H9 (cell line): ENCODE measurements at regions not wholly inside any gene's neighbourhood (a gene's known extent, or its start where the extent isn't known, plus 50 kb on each side); places are given as distances from the start of the nearest gene placed in this dataset.

ENCODE experiments used
- DNase-seq: peaks from one replicate; pipeline ENCODE4 v3.0.0-alpha.2; 2017
- H2AFZ ChIP-seq: one replicate; pipeline ENCODE4 v1.6.1; 2013; ENCODE audit warnings: mild to moderate bottlenecking, low read length, control low read depth, moderate library complexity
- H2AK5ac ChIP-seq: 2 replicates; pipeline ENCODE4 v1.6.1; 2013; ENCODE audit warnings: low read length, control low read depth, mixed read lengths; ENCODE audit not compliant: insufficient read length
- H2BK120ac ChIP-seq: one replicate; pipeline ENCODE4 v1.6.1; 2013; ENCODE audit warnings: low read depth, mild to moderate bottlenecking, low read length, control low read depth, inconsistent platforms; ENCODE audit not compliant: poor library complexity, severe bottlenecking
- H2BK12ac ChIP-seq: 2 replicates; pipeline ENCODE4 v1.6.1; 2013; ENCODE audit warnings: low read length, control low read depth, mixed read lengths, low read depth; ENCODE audit not compliant: insufficient read length
- H2BK15ac ChIP-seq: 2 replicates; pipeline ENCODE4 v1.6.1; 2013; ENCODE audit warnings: low read depth, low read length, control low read depth
- H2BK20ac ChIP-seq: one replicate; pipeline ENCODE4 v1.6.1; 2013; ENCODE audit warnings: low read depth, mild to moderate bottlenecking, low read length, control low read depth, inconsistent platforms; ENCODE audit not compliant: poor library complexity, severe bottlenecking
- H2BK5ac ChIP-seq: 2 replicates; pipeline ENCODE4 v1.6.1; 2013; ENCODE audit warnings: low read length, control low read depth, mixed read lengths; ENCODE audit not compliant: insufficient read length
- H3K14ac ChIP-seq: 2 replicates; pipeline ENCODE4 v1.6.1; 2013; ENCODE audit warnings: low read length, control low read depth; ENCODE audit not compliant: insufficient read depth
- H3K18ac ChIP-seq: 2 replicates; pipeline ENCODE4 v1.6.1; 2013; ENCODE audit warnings: low read depth, mild to moderate bottlenecking, mixed read lengths, low read length, control low read depth; ENCODE audit not compliant: insufficient read length
- H3K23ac ChIP-seq: 2 replicates; pipeline ENCODE4 v1.6.1; 2013; ENCODE audit warnings: low read length, control low read depth, mixed read lengths, low read depth; ENCODE audit not compliant: insufficient read length
- H3K23me2 ChIP-seq: 2 replicates; pipeline ENCODE4 v1.6.1; 2013; ENCODE audit warnings: low read depth, mild to moderate bottlenecking, mixed read lengths, low read length, control low read depth; ENCODE audit not compliant: insufficient read length, poor library complexity, severe bottlenecking
- H3K27ac ChIP-seq: 2 replicates; pipeline ENCODE4 v1.5.1; 2013; ENCODE audit warnings: low read length, control low read depth, mixed read lengths, low read depth; ENCODE audit not compliant: insufficient read length
- H3K27me3 ChIP-seq: 2 replicates; pipeline ENCODE4 v1.6.1; 2013; ENCODE audit warnings: low read length, control low read depth, inconsistent platforms; ENCODE audit not compliant: insufficient read depth
- H3K4ac ChIP-seq: 2 replicates; pipeline ENCODE4 v1.6.1; 2013; ENCODE audit warnings: low read depth, mild to moderate bottlenecking, control low read depth, inconsistent platforms, low read length, moderate library complexity
- H3K4me1 ChIP-seq: 2 replicates; pipeline ENCODE4 v1.6.1; 2013; ENCODE audit warnings: low read length, control low read depth, inconsistent platforms; ENCODE audit not compliant: insufficient read depth
- H3K4me2 ChIP-seq: 2 replicates; pipeline ENCODE4 v1.6.1; 2013; ENCODE audit warnings: low read length, control low read depth, mixed read lengths; ENCODE audit not compliant: insufficient read length, insufficient read depth
- H3K56ac ChIP-seq: 2 replicates; pipeline ENCODE4 v1.6.1; 2013; ENCODE audit warnings: low read depth, mild to moderate bottlenecking, mixed read lengths, low read length, control low read depth; ENCODE audit not compliant: insufficient read length
- H3K79me1 ChIP-seq: 2 replicates; pipeline ENCODE4 v1.6.1; 2013; ENCODE audit warnings: low read depth, mild to moderate bottlenecking, moderate library complexity, low read length, control low read depth, inconsistent platforms; ENCODE audit not compliant: insufficient read depth, poor library complexity, severe bottlenecking
- H3K79me2 ChIP-seq: 2 replicates; pipeline ENCODE4 v1.6.1; 2013; ENCODE audit warnings: low read length, control low read depth, inconsistent platforms; ENCODE audit not compliant: insufficient read depth
- H3K9ac ChIP-seq: 2 replicates; pipeline ENCODE4 v1.6.1; 2013; ENCODE audit warnings: low read length, control low read depth, mixed read lengths; ENCODE audit not compliant: insufficient read length; ENCODE audit errors: extremely low read depth
- H3K9me3 ChIP-seq: one replicate; pipeline ENCODE4 v1.6.1; 2013; ENCODE audit warnings: low read depth, low read length, inconsistent platforms; ENCODE audit not compliant: control insufficient read depth
- H3T11ph ChIP-seq: one replicate; pipeline ENCODE4 v1.6.1; 2013; ENCODE audit warnings: mild to moderate bottlenecking, low read length, control low read depth, inconsistent platforms
- H4K20me1 ChIP-seq: one replicate; pipeline ENCODE4 v1.6.1; 2013; ENCODE audit not compliant: control insufficient read depth, insufficient read length, insufficient read depth
- H4K5ac ChIP-seq: 2 replicates; pipeline ENCODE4 v1.6.1; 2013; ENCODE audit warnings: low read depth, mild to moderate bottlenecking, mixed read lengths, low read length, control low read depth; ENCODE audit not compliant: insufficient read length
- H4K8ac ChIP-seq: replicated peaks from 2 replicates; pipeline ENCODE4 v1.6.1; 2013; ENCODE audit warnings: low read length, control low read depth, mixed read lengths, low read depth; ENCODE audit not compliant: insufficient read length
- H4K91ac ChIP-seq: 2 replicates; pipeline ENCODE4 v1.6.1; 2013; ENCODE audit warnings: low read depth, mild to moderate bottlenecking, moderate library complexity, mixed read lengths, low read length, control low read depth; ENCODE audit not compliant: insufficient read length
- H3K27ac Mint-ChIP-seq, 3 experiments: 2 replicates in 2 of 3; 3 replicates in 1 of 3; pipeline ENCODE4 v1.8.0; 2020 to 2021; ENCODE audit warnings: mixed read lengths in 3 of 3, mild to moderate bottlenecking in 1 of 3, moderate library complexity in 1 of 3
- H3K27me3 Mint-ChIP-seq: 2 replicates; pipeline ENCODE4 v1.8.0; 2021; ENCODE audit warnings: low read depth, mild to moderate bottlenecking, moderate library complexity, mixed read lengths
- H3K36me3 Mint-ChIP-seq, 3 experiments: 2 replicates in 2 of 3; 3 replicates in 1 of 3; pipeline ENCODE4 v1.8.0; 2020 to 2021; ENCODE audit warnings: low read depth in 3 of 3, mixed read lengths in 3 of 3; ENCODE audit not compliant: insufficient read depth in 1 of 3
- H3K4me1 Mint-ChIP-seq, 2 experiments: 2 replicates each; pipeline ENCODE4 v1.8.0; 2020; ENCODE audit warnings: mixed read lengths in 2 of 2
- H3K4me3 Mint-ChIP-seq, 2 experiments: 2 replicates in 1 of 2; 3 replicates in 1 of 2; pipeline ENCODE4 v1.8.0; 2020 to 2021; ENCODE audit warnings: mild to moderate bottlenecking in 2 of 2, mixed read lengths in 2 of 2, moderate library complexity in 1 of 2
- H3K9me3 Mint-ChIP-seq, 2 experiments: 2 replicates in 1 of 2; 3 replicates in 1 of 2; pipeline ENCODE4 v1.8.0; 2020; ENCODE audit warnings: mild to moderate bottlenecking in 2 of 2, mixed read lengths in 2 of 2, moderate library complexity in 1 of 2
- CTCF ChIP-seq: fragments of 200-600 bp; sonication (generic); conservative IDR thresholded peaks from 3 replicates; pipeline ENCODE4 v1.8.0; 2021; ENCODE audit warnings: antibody characterized with exemption, mild to moderate bottlenecking
- WGBS: extraction: QIAGEN DNeasy Blood & Tissue Kit; methylation state at CpG from one replicate; pipeline ENCODE4 v1.1.7; 2013; ENCODE audit warnings: missing lambda C conversion rate, low lambda C conversion rate, mixed read lengths; ENCODE audit not compliant: insufficient read length; ENCODE audit errors: extremely low coverage; 5-methylcytosine and 5-hydroxymethylcytosine counted together

- no peaks in the 10 kb centered on the region for H3K79me2 ChIP-seq
- no peak overlapping the region for H2BK5ac ChIP-seq
- no peak overlapping the region for H3K14ac ChIP-seq
- H2AFZ ChIP-seq, result no peak overlapping the region
- H3K27ac ChIP-seq, result no peak overlapping the region
- no peak overlapping the region for H3K4ac ChIP-seq
- H3K27me3 ChIP-seq, result no peaks in the 10 kb centered on the region
- H3T11ph ChIP-seq, result no peak overlapping the region
- H2BK120ac ChIP-seq, result no peak overlapping the region
- Mint-ChIP-seq H3K36me3 (no peaks in the 10 kb centered on the region), H3K4me1 (peaks cover 31 to 37% of the 10 kb centered on the region in 2 experiments), H3K9me3 (no peaks in the 10 kb centered on the region), H3K4me3 (no peak overlapping the region), H3K27ac (no peak overlapping the region), H3K27me3 (no peaks in the 10 kb centered on the region)
- no peaks in the 10 kb centered on the region for H4K20me1 ChIP-seq
- no peak overlapping the region for H2BK12ac ChIP-seq
- no peak overlapping the region for H4K8ac ChIP-seq
- WGBS, result no CpG with 5 or more reads among the region's 7 CpGs
- H3K9me3 ChIP-seq, result no peaks in the 10 kb centered on the region
- no peak overlapping the region for H4K91ac ChIP-seq
- no peak overlapping the region for H3K23ac ChIP-seq
- no peak overlapping the region for H3K9ac ChIP-seq
- no peaks in the 10 kb centered on the region; the same call in 1 of the 2 replicates for H3K4me1 ChIP-seq
- DNase-seq, result no peak
- H2BK20ac ChIP-seq, result no peak overlapping the region
- no peak overlapping the region for H3K56ac ChIP-seq
- TF ChIP-seq CTCF, result no peak
- no peak overlapping the region for H2AK5ac ChIP-seq
- H4K5ac ChIP-seq, result no peak overlapping the region
- no peak overlapping the region for H2BK15ac ChIP-seq
- no peaks in the 10 kb centered on the region for H3K23me2 ChIP-seq
- no peaks in the 10 kb centered on the region for H3K79me1 ChIP-seq
- no peak overlapping the region for H3K18ac ChIP-seq
- no peak overlapping the region for H3K4me2 ChIP-seq
Measured at GRCh38 chr4:123559955-123560871, 163.6 kb downstream of the SPRY1 start.
